Keratinocyte (primary cell): ENCODE measurements at regions not wholly inside any gene's neighbourhood (a gene's known extent, or its start where the extent isn't known, plus 50 kb on each side); places are given as distances from the start of the nearest gene placed in this dataset.

ENCODE experiments used
- DNase-seq: peaks from one replicate; pipeline ENCODE4 v3.0.0-alpha.2; 2011; ENCODE audit warnings: low read depth, missing footprints, low spot score
- FAIRE-seq: peaks from 2 replicates; lab custom pipeline; 2011; peaks lifted over from hg19 to GRCh38; lab: Jason Lieb, UNC
- H2AFZ ChIP-seq: 2 replicates; pipeline ENCODE4 v1.6.0; 2012; ENCODE audit warnings: low read length, control low read depth, inconsistent platforms; ENCODE audit not compliant: control insufficient read depth
- H3K27ac ChIP-seq: 2 replicates; pipeline ENCODE4 v1.5.1; 2011; ENCODE audit warnings: low read length; ENCODE audit not compliant: control insufficient read depth, insufficient read depth
- H3K27me3 ChIP-seq: 3 replicates; pipeline ENCODE4 v1.6.0; 2011; ENCODE audit warnings: low read length; ENCODE audit not compliant: control insufficient read depth, insufficient read depth; ENCODE audit errors: extremely low read depth
- H3K36me3 ChIP-seq, 2 experiments: 2 replicates in 1 of 2; 3 replicates in 1 of 2; pipeline ENCODE4 v1.5.1; 2011; ENCODE audit warnings: low read length in 2 of 2, mild to moderate bottlenecking in 1 of 2; ENCODE audit not compliant: control insufficient read depth in 2 of 2, insufficient read depth in 2 of 2; ENCODE audit errors: extremely low read depth in 1 of 2
- H3K4me1 ChIP-seq: 3 replicates; pipeline ENCODE4 v1.5.1; 2011; ENCODE audit warnings: low read length; ENCODE audit not compliant: control insufficient read depth, insufficient read depth; ENCODE audit errors: extremely low read depth
- H3K4me2 ChIP-seq: 3 replicates; pipeline ENCODE4 v1.6.0; 2011; ENCODE audit warnings: low read depth, low read length; ENCODE audit not compliant: control insufficient read depth, insufficient read depth; ENCODE audit errors: extremely low read depth
- H3K4me3 ChIP-seq, 3 experiments: fragments of 200-600 bp in 1 of 3; sonication (generic) in 1 of 3; 2 replicates in 2 of 3; 3 replicates in 1 of 3; pipeline ENCODE4 v1.5.1; 2011 to 2016; ENCODE audit warnings: low read length in 3 of 3, mild to moderate bottlenecking in 3 of 3, control low read depth in 2 of 3, inconsistent platforms in 1 of 3, low read depth in 1 of 3, mixed read lengths in 1 of 3, mixed run types in 1 of 3, moderate library complexity in 1 of 3; ENCODE audit not compliant: control insufficient read depth in 2 of 3, insufficient read depth in 2 of 3; ENCODE audit errors: extremely low read depth in 1 of 3
- H3K79me2 ChIP-seq: 2 replicates; pipeline ENCODE4 v1.6.0; 2012; ENCODE audit warnings: low read length; ENCODE audit not compliant: control insufficient read depth, insufficient read depth
- H3K9ac ChIP-seq: 3 replicates; pipeline ENCODE4 v1.6.0; 2011; ENCODE audit warnings: low read length; ENCODE audit not compliant: control insufficient read depth, insufficient read depth; ENCODE audit errors: extremely low read depth
- H3K9me1 ChIP-seq: 3 replicates; pipeline ENCODE4 v1.6.0; 2011; ENCODE audit warnings: low read length; ENCODE audit not compliant: control insufficient read depth, insufficient read depth; ENCODE audit errors: extremely low read depth
- H3K9me3 ChIP-seq: 2 replicates; pipeline ENCODE4 v1.5.1; 2012; ENCODE audit warnings: low read depth, low read length; ENCODE audit not compliant: control insufficient read depth
- H4K20me1 ChIP-seq: 3 replicates; pipeline ENCODE4 v1.6.0; 2011; ENCODE audit warnings: low read length; ENCODE audit not compliant: control insufficient read depth, insufficient read depth; ENCODE audit errors: extremely low read depth
- EZH2 ChIP-seq: IDR thresholded peaks from one replicate; pipeline ENCODE4 v1.6.1; 2012; ENCODE audit warnings: inconsistent platforms, mild to moderate bottlenecking, low read length, moderate library complexity
- dilution Hi-C: fragments of 300-500 bp; cut with MboI; formaldehyde crosslinking; loops from one replicate; pipeline ENCODE4 v1.7.0; 2020; ENCODE audit warnings: low sequenced_read_pairs; ENCODE audit not compliant: extremely low pct_ligation_motif_present
- TF ChIP-seq, protein P1 (sequence below), 3 experiments: IDR thresholded peaks in 1 of 3; conservative IDR thresholded peaks in 1 of 3; optimal IDR thresholded peaks in 1 of 3; 2 replicates in 2 of 3; 3 replicates in 1 of 3; pipeline versions ENCODE3 to v1.5.1; 2011; ENCODE audit warnings: low read length in 3 of 3, mild to moderate bottlenecking in 3 of 3, moderate library complexity in 2 of 3, control low read depth in 1 of 3, inconsistent platforms in 1 of 3; ENCODE audit not compliant: insufficient read depth in 2 of 3; ENCODE audit errors: extremely low read depth in 1 of 3

DNA sequence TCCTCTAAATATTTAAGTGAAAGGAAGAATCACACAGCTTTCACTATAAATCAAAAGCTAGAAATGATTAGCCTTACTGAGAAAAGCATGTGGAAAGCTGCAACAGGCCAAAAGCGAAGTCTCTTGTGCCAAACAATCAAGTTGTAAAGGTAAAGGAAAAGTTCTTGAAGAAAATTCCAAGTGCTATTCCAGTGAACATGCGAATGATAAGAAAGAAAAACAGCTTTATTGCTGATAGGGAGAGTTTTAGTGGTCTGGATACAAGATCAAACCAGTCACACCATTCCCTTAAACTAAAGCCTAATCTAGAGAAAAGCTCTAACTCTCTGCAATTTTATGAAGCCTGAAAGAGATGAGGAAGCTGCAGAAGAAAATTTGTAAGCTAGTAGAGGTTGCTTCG lies 190.9 kb downstream of the BTG1 start:
- H3K9ac ChIP-seq = no peak overlapping the region
- dilution Hi-C loops = no loop called here
- H2AFZ ChIP-seq = no peak overlapping the region
- H3K9me1 ChIP-seq = no peaks in the 10 kb centered on the region
- H3K9me3 ChIP-seq = no peaks in the 10 kb centered on the region
- no peaks in the 10 kb centered on the region for H3K36me3 ChIP-seq
- no peak overlapping the region for H3K4me2 ChIP-seq
- TF ChIP-seq EZH2 = no peak
- TF ChIP-seq, protein P1, sequence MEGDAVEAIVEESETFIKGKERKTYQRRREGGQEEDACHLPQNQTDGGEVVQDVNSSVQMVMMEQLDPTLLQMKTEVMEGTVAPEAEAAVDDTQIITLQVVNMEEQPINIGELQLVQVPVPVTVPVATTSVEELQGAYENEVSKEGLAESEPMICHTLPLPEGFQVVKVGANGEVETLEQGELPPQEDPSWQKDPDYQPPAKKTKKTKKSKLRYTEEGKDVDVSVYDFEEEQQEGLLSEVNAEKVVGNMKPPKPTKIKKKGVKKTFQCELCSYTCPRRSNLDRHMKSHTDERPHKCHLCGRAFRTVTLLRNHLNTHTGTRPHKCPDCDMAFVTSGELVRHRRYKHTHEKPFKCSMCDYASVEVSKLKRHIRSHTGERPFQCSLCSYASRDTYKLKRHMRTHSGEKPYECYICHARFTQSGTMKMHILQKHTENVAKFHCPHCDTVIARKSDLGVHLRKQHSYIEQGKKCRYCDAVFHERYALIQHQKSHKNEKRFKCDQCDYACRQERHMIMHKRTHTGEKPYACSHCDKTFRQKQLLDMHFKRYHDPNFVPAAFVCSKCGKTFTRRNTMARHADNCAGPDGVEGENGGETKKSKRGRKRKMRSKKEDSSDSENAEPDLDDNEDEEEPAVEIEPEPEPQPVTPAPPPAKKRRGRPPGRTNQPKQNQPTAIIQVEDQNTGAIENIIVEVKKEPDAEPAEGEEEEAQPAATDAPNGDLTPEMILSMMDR (optimal IDR thresholded peaks at IDR 0.05 in 1 of 3, IDR thresholded peaks at IDR 0.05 in 1 of 3, conservative IDR thresholded peaks at IDR 0.05 in 1 of 3; ENCODE audit: extremely low read depth in 1 of 3, insufficient read depth in 2 of 3, low read length in 3 of 3) = no peak
- no peaks in the 10 kb centered on the region for H3K4me1 ChIP-seq
- H4K20me1 ChIP-seq = no peaks in the 10 kb centered on the region
- no peak overlapping the region for H3K4me3 ChIP-seq
- no peaks in the 10 kb centered on the region for H3K27me3 ChIP-seq
- no peak overlapping the region for H3K27ac ChIP-seq
- no peaks in the 10 kb centered on the region for H3K79me2 ChIP-seq
- DNase-seq = no peak
- no peak for FAIRE-seq

DNA sequence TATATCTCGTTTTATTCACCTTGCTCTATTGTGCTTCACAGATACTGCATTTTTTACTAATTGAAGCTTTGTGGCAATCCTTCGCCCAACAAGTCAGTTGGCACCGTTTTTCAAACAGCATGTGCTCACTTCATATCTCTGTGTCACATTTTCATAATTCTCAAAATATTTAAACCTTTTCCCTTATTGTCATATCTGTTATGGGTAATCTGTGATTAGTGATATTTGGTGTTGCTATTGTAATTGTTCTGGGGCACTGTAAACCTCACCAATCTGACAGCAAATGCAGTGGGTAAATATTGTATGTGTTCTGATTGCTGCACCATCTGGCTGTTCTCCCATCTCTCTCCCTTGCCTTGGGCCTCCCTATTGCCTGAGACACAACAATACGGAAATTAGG lies 191.3 kb downstream of the BTG1 start:
- no peak overlapping the region for H3K4me2 ChIP-seq
- H4K20me1 ChIP-seq = no peaks in the 10 kb centered on the region
- no peaks in the 10 kb centered on the region for H3K4me1 ChIP-seq
- H3K9me1 ChIP-seq = no peaks in the 10 kb centered on the region
- no peak for FAIRE-seq
- DNase-seq = no peak
- H3K36me3 ChIP-seq = no peaks in the 10 kb centered on the region
- no peak for TF ChIP-seq EZH2
- TF ChIP-seq, protein P1 (optimal IDR thresholded peaks at IDR 0.05 in 1 of 3, IDR thresholded peaks at IDR 0.05 in 1 of 3, conservative IDR thresholded peaks at IDR 0.05 in 1 of 3; ENCODE audit: extremely low read depth in 1 of 3, insufficient read depth in 2 of 3, low read length in 3 of 3) = no peak
- no peak overlapping the region for H3K4me3 ChIP-seq
- dilution Hi-C loops = no loop called here
- H3K27ac ChIP-seq = no peak overlapping the region
- H3K79me2 ChIP-seq = no peaks in the 10 kb centered on the region
- H3K9me3 ChIP-seq = no peaks in the 10 kb centered on the region
- H2AFZ ChIP-seq = no peak overlapping the region
- H3K9ac ChIP-seq = no peak overlapping the region
- no peaks in the 10 kb centered on the region for H3K27me3 ChIP-seq
